ENCODE measurements at regions not wholly inside any gene's neighbourhood (a gene's known extent, or its start where the extent isn't known, plus 50 kb on each side); places are given as distances from the start of the nearest gene placed in this dataset.
"Not testable (repeated sequence)": the region's sequence is repeated elsewhere in the genome, so short reads cannot be mapped to it uniquely, and the experiment has no call there.

DNA sequence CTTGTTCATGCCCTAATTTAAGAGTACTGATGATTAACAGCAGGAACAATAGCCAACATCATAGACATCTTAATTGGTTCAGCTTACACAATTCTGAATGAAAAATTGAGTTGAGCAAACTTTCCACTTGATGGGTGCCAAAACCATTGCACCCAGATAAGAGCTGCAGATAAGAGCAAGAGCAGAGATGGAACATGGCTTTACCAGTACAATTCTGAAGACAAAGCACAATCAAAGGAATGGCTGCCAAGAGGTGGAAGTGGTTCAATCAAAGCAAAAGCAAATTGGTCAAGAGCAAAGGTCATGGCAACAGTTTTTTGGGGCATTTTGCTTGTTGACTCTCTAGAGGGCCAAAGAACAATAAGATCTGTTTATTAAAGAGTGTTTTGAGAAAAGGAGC lies 65.6 kb upstream of the ATP5MC3 start:
- DNase-seq: no peak
- Histone ChIP-seq H3K4me1 (peaks cover 0 to 4% (median 0%) of the 10 kb centered on the region in 9 donors), H3K27me3 (peaks cover 0 to 8% (median 0%) of the 10 kb centered on the region in 7 donors), H3K9me3 (no peaks in the 10 kb centered on the region), H3K36me3 (no peaks in the 10 kb centered on the region), H3K4me3 (no peak overlapping the region), H3K27ac (no peak overlapping the region)
- intact Hi-C loops (cut with DNase I): no loop called here
- no peak for TF ChIP-seq CTCF (IDR thresholded peaks at IDR 0.05)
- ATAC-seq: no peak

GRCh38 chr2:175244697-175245096 lies 63.2 kb upstream of the ATP5MC3 start:
- peaks cover 0 to 4% (median 0%) of the 10 kb centered on the region in 9 donors for H3K4me1 ChIP-seq
- no peaks in the 10 kb centered on the region for H3K27me3 ChIP-seq
- DNase-seq: no peak
- peaks cover 0 to 4% (median 0%) of the 10 kb centered on the region in 11 donors for H3K9me3 ChIP-seq
- intact Hi-C loops (cut with DNase I): no loop called here
- 68 to 69% methylated on average over 1 of the region's 1 CpG for WGBS, 2 donors
- no peaks in the 10 kb centered on the region for H3K36me3 ChIP-seq
- H3K4me3 ChIP-seq: no peak overlapping the region
- TF ChIP-seq CTCF (IDR thresholded peaks at IDR 0.05): no peak
- no peak overlapping the region for H3K27ac ChIP-seq
- ATAC-seq: no peak

- H3K9me3 ChIP-seq: peaks cover 0 to 11% (median 0%) of the 10 kb centered on the region in 11 donors
- no peak overlapping the region for H3K4me3 ChIP-seq
- DNase-seq (no peak), ATAC-seq (no peak)
- H3K36me3 ChIP-seq: no peaks in the 10 kb centered on the region
- H3K27ac ChIP-seq: no peak overlapping the region
- H3K4me1 ChIP-seq: no peaks in the 10 kb centered on the region
- H3K27me3 ChIP-seq: peaks cover 0 to 5% (median 0%) of the 10 kb centered on the region in 7 donors
- intact Hi-C loops (cut with DNase I): no loop called here
- 82 to 90% methylated on average over 2 of the region's 2 CpGs for WGBS, 2 donors
- no peak for TF ChIP-seq CTCF (IDR thresholded peaks at IDR 0.05)
Measured at GRCh38 chr2:175241691-175242090, 60.2 kb upstream of the ATP5MC3 start.

DNA sequence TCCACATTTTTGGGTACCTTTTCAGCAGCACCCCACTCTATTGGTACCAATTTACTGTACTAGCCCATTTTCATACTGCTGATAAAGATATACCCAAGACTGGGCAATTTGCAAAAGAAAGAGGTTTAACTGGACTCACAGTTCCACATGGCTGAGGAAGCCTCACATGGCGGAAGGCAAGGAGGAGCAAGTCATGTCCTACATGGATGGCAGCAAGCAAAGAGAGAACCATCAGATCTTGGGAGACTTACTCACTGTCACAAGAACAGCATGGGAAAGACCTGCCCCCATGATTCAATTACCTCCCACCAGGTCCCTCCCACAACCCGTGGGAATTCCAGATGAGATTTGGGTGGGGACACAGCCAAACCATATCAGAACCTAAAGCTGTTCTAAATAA lies 58.5 kb upstream of the ATP5MC3 start:
- ATAC-seq; H3K4me1 ChIP-seq; intact Hi-C loops (cut with DNase I); H3K4me3 ChIP-seq; H3K27ac ChIP-seq; DNase-seq; H3K27me3 ChIP-seq; H3K36me3 ChIP-seq: not testable (repeated sequence)
- 96 to 97% methylated on average over 2 of the region's 2 CpGs for WGBS, 2 donors
- H3K9me3 ChIP-seq: peaks cover 0 to 11% (median 0%) of the 10 kb centered on the region in 11 donors

DNA sequence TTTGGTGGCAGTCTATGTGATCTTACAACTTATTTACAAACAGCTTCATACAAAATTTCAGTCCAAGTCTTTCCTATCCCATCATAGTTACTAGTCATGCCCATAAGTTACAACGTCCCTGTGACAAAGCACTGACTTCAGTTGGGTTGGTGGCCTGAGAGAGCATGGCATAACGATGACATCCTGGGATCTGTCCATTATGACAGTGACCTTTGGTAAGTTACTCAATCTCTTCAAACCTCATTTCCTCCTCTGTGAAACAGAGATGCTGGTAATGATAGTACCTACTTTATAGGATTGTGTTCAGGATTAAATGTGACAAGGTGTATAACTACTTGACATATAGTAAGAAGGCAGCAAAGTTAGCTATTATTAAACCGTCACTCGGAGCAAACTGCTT lies 55.4 kb upstream of the ATP5MC3 start:
- no peak for TF ChIP-seq CTCF (IDR thresholded peaks at IDR 0.05)
- WGBS, 2 donors: 81 to 86% methylated on average over 4 of the region's 4 CpGs

More for the DNA sequence above, 55.4 kb upstream of the ATP5MC3 start:
- H3K36me3 ChIP-seq: no peaks in the 10 kb centered on the region
- DNase-seq (no peak), ATAC-seq (no peak)
- peaks cover 0 to 5% (median 0%) of the 10 kb centered on the region in 7 donors for H3K27me3 ChIP-seq
- intact Hi-C loops (cut with DNase I): no loop called here
- no peaks in the 10 kb centered on the region for H3K4me1 ChIP-seq
- no peak overlapping the region for H3K4me3 ChIP-seq
- H3K27ac ChIP-seq: no peak overlapping the region
- peaks cover 0 to 11% (median 0%) of the 10 kb centered on the region in 11 donors for H3K9me3 ChIP-seq
